ENCODE measurements at regions not wholly inside any gene's neighbourhood (a gene's known extent, or its start where the extent isn't known, plus 50 kb on each side); places are given as distances from the start of the nearest gene placed in this dataset.
A peak's percentile ranks its signal among the peaks of the same experiment; 100 is the strongest.

DNA sequence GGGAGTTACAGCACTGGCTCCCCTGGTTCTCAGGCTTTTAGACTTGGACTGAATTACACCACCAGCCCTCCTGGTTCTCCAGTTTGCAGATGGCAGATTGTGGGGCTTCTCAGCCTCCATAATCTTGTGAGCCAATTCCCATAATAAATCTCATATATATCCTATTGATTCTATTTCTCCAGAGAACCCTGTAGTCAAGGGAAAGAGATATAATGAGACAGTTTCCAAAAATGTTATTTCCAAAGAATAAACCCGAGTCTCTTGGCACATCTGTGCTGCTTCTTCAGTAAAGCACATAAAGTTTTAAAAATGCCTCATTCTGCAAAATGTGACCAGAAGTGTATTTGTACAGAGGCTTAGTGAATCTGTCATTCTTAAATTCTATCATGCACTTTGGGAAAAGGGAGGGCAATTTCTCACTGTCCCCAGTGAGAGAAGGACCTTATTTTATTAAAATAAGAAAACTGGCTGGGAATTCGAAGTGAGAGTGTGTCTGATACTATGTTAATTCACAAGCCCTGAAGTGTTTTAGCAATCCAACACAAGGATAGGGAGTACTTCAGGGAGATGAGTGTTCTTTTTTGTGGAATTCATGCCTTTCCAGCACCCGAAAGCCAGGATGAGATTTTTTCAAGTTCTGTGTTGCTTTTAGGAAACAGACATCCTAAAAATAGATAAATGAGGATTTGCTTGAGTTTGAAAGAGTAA, 282.4 kb upstream of the CHAC2 start:
- H3K4me3 ChIP-seq, result no peak overlapping the region
- TF ChIP-seq MAZ (IDR thresholded peaks at IDR 0.05; ENCODE audit: borderline replicate concordance, low read depth, low read length) (no peak), CEBPB (IDR thresholded peaks at IDR 0.05) (no peak)
- H3K9me3 ChIP-seq, result no peaks in the 10 kb centered on the region
- H3K27ac ChIP-seq, result no peak overlapping the region
- 31% methylated on average over 3 of the region's 3 CpGs for WGBS (ENCODE audit: missing lambda C conversion rate)
- H3K4me2 ChIP-seq, result no peak overlapping the region
- CTCF ChIA-PET, result interaction anchor here (1.5 kb wide), 1 partner anchor 62 kb away, joined by 3 read pairs; no protein-coding TSS in a partner anchor
- no peak for DNase-seq (ENCODE audit: low read depth in 1 of 2, low spot score in 1 of 2)
- POLR2A ChIA-PET, result no interaction called here
- no peak for ATAC-seq
- FAIRE-seq, result no peak
- no peaks in the 10 kb centered on the region for H3K4me1 ChIP-seq

DNA sequence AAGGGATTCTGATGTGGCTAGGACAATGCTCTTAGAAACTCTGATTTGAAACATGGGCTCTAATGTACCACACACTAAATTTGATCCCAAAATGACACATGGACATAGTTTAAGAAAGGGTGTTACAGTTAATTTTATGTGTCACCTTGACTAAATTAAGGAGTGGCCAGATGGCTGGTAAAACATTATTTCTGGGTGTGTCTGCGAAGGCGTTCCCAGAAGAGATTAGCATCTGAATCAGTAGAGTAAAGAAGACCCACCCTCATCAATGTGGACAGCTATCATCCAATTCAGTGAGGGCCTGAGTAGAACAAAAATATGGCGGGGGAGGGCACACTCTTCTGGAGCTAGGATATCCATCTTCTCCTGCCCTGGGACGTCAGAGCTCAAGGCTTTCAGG, 283.1 kb upstream of the CHAC2 start:
- Histone ChIP-seq H3K9me3 (no peaks in the 10 kb centered on the region), H3K4me2 (no peak overlapping the region), H3K4me1 (no peaks in the 10 kb centered on the region), H3K4me3 (no peak overlapping the region), H3K27ac (no peak overlapping the region)
- ATAC-seq, result no peak
- POLR2A ChIA-PET, result no interaction called here
- 52% methylated on average over 4 of the region's 4 CpGs for WGBS (ENCODE audit: missing lambda C conversion rate)
- FAIRE-seq, result no peak
- CTCF ChIA-PET, result interaction anchor here (1.5 kb wide), 1 partner anchor 62 kb away, joined by 3 read pairs; no protein-coding TSS in a partner anchor
- TF ChIP-seq, protein P1, sequence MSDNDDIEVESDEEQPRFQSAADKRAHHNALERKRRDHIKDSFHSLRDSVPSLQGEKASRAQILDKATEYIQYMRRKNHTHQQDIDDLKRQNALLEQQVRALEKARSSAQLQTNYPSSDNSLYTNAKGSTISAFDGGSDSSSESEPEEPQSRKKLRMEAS (IDR thresholded peaks at IDR 0.05), result no peak
- no peak for TF ChIP-seq BHLHE40 (IDR thresholded peaks at IDR 0.05; ENCODE audit: low read depth, low read length)
- TF ChIP-seq, protein P2, sequence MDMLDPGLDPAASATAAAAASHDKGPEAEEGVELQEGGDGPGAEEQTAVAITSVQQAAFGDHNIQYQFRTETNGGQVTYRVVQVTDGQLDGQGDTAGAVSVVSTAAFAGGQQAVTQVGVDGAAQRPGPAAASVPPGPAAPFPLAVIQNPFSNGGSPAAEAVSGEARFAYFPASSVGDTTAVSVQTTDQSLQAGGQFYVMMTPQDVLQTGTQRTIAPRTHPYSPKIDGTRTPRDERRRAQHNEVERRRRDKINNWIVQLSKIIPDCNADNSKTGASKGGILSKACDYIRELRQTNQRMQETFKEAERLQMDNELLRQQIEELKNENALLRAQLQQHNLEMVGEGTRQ (IDR thresholded peaks at IDR 0.05), result no peak
- TF ChIP-seq CEBPB (IDR thresholded peaks at IDR 0.05), result no peak
- no peak for TF ChIP-seq SMC3 (IDR thresholded peaks at IDR 0.05)
- TF ChIP-seq, protein P3, sequence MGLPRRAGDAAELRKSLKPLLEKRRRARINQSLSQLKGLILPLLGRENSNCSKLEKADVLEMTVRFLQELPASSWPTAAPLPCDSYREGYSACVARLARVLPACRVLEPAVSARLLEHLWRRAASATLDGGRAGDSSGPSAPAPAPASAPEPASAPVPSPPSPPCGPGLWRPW (IDR thresholded peaks at IDR 0.05), result no peak
- no peak for TF ChIP-seq NPAS2 (CRISPR knock-in tag; IDR thresholded peaks at IDR 0.05; ENCODE audit: borderline replicate concordance)
- TF ChIP-seq RARB (CRISPR knock-in tag; IDR thresholded peaks at IDR 0.05), result no peak
- TF ChIP-seq MYC (IDR thresholded peaks at IDR 0.05; ENCODE audit: borderline replicate concordance, low read length), result no peak
- TF ChIP-seq GATA3 (IDR thresholded peaks at IDR 0.05; ENCODE audit: borderline replicate concordance), result no peak
- TF ChIP-seq, protein P4, sequence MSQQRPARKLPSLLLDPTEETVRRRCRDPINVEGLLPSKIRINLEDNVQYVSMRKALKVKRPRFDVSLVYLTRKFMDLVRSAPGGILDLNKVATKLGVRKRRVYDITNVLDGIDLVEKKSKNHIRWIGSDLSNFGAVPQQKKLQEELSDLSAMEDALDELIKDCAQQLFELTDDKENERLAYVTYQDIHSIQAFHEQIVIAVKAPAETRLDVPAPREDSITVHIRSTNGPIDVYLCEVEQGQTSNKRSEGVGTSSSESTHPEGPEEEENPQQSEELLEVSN (IDR thresholded peaks at IDR 0.05; ENCODE audit: borderline replicate concordance, low read depth), result no peak
- TF ChIP-seq RNF2 (IDR thresholded peaks at IDR 0.05; ENCODE audit: borderline replicate concordance, low read depth), result no peak
- no peak for TF ChIP-seq KDM1A (IDR thresholded peaks at IDR 0.05; ENCODE audit: low read depth)
- TF ChIP-seq CBX2 (IDR thresholded peaks at IDR 0.05; ENCODE audit: borderline replicate concordance, low read depth), result no peak
- TF ChIP-seq, protein P5, sequence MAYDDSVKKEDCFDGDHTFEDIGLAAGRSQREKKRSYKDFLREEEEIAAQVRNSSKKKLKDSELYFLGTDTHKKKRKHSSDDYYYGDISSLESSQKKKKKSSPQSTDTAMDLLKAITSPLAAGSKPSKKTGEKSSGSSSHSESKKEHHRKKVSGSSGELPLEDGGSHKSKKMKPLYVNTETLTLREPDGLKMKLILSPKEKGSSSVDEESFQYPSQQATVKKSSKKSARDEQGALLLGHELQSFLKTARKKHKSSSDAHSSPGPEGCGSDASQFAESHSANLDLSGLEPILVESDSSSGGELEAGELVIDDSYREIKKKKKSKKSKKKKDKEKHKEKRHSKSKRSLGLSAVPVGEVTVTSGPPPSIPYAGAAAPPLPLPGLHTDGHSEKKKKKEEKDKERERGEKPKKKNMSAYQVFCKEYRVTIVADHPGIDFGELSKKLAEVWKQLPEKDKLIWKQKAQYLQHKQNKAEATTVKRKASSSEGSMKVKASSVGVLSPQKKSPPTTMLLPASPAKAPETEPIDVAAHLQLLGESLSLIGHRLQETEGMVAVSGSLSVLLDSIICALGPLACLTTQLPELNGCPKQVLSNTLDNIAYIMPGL (CRISPR knock-in tag; IDR thresholded peaks at IDR 0.05; ENCODE audit: borderline replicate concordance), result no peak
- no peak for TF ChIP-seq ZSCAN20 (CRISPR knock-in tag; IDR thresholded peaks at IDR 0.05)
- no peak for TF ChIP-seq FOSL2 (IDR thresholded peaks at IDR 0.05)
- TF ChIP-seq FOSL2 (CRISPR knock-in tag; IDR thresholded peaks at IDR 0.05), result no peak
- DNase-seq (ENCODE audit: low read depth in 1 of 2, low spot score in 1 of 2), result no peak

DNA sequence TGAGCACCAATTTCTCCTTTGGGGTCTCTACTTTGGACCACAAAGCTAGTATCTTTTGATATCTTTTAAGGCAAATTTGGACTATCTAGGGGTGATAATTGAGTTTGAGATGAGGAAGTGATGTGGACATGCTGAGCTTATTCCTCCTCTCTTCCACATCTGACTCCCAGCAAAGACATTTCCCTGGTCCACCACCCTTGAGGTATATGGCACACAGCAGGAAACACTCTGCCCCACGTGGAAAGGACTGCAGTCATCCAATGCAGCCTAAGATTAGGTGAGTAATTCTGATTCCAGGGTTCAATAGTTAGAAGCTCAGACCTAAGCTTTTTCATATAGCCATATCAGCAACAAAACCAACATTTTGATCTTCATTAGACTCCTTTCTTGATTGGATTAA, 290.1 kb upstream of the CHAC2 start:
- ChIA-PET CTCF (interaction anchor here (0.6 kb wide), 1 partner anchor 1068 kb away, joined by 3 read pairs; no protein-coding TSS in a partner anchor), POLR2A (no interaction called here)
- no peak overlapping the region for H3K4me2 ChIP-seq
- H3K27ac ChIP-seq, result peak overlapping the region in 1 of 2 experiments; percentile 43; a peak in 2 of 6 replicates
- no peak overlapping the region for H3K4me3 ChIP-seq
- no peak for DNase-seq (ENCODE audit: low read depth in 1 of 2, low spot score in 1 of 2)
- ATAC-seq, result no peak
- TF ChIP-seq POLR2A (IDR thresholded peaks at IDR 0.05; ENCODE audit: low read length), result no peak
- no peak for TF ChIP-seq JUNB (IDR thresholded peaks at IDR 0.05)
- no peak for TF ChIP-seq MAZ (IDR thresholded peaks at IDR 0.05; ENCODE audit: borderline replicate concordance, low read depth, low read length)
- no peak for TF ChIP-seq EHMT2 (IDR thresholded peaks at IDR 0.05; ENCODE audit: low read depth)
- H3K4me1 ChIP-seq, result peaks cover 10% of the 10 kb centered on the region; the same call in 2 of the 3 replicates
- no peaks in the 10 kb centered on the region for H3K9me3 ChIP-seq
- WGBS (ENCODE audit: missing lambda C conversion rate), result 6% methylated on average over 1 of the region's 1 CpG
- no peak for FAIRE-seq

Measured in A549 (cell line).